Left lobe of liver (tissue), 2 donors: ENCODE measurements at regions not wholly inside any gene's neighbourhood (a gene's known extent, or its start where the extent isn't known, plus 50 kb on each side); places are given as distances from the start of the nearest gene placed in this dataset.
"Not testable (repeated sequence)": the region's sequence is repeated elsewhere in the genome, so short reads cannot be mapped to it uniquely, and the experiment has no call there.

ENCODE experiments used
- ATAC-seq: fragments of 200-7000 bp; cut with Tn5 transposase; one replicate; pipeline ENCODE4 v1.9.1; 2020; ENCODE audit warnings: mild to moderate bottlenecking, moderate library complexity
- DNase-seq: peaks from one replicate; pipeline ENCODE4 v3.0.0-alpha.2; 2020; ENCODE audit warnings: low spot score
- donor health status: DM: no; HTN: no; CAD: no; lungs with moderate emphysema.
- donor health status: DM: no; HTN: yes; CAD: no.

- peak; percentile 38 for ATAC-seq
These were observed 128.5 kb upstream of the LRIG1 start for GRCh38 chr3:66629150-66629981.

GRCh38 chr3:66629982-66630368 is 129.2 kb upstream of the LRIG1 start:
- ATAC-seq (no peak), DNase-seq (no peak)

More at GRCh38 chr3:66629150-66629981, 128.5 kb upstream of the LRIG1 start:
- no peak for DNase-seq

- DNase-seq (no peak), ATAC-seq (no peak)
These were observed 132.9 kb upstream of the LRIG1 start for GRCh38 chr3:66633402-66634381.

- DNase-seq = no peak
- ATAC-seq = no peak
These were observed 137.9 kb upstream of the LRIG1 start for GRCh38 chr3:66638717-66639116.

GRCh38 chr3:66639809-66640356 is 139.1 kb upstream of the LRIG1 start:
- ATAC-seq = no peak
- no peak for DNase-seq

GRCh38 chr3:66642019-66642418 is 141.2 kb upstream of the LRIG1 start:
- no peak for DNase-seq
- no peak for ATAC-seq

- DNase-seq = no peak
- ATAC-seq = no peak
These were observed 141.7 kb upstream of the LRIG1 start for GRCh38 chr3:66642484-66642883.

GRCh38 chr3:66644549-66644948 is 143.7 kb upstream of the LRIG1 start:
- DNase-seq = no peak
- no peak for ATAC-seq

GRCh38 chr3:66648975-66649374 is 148.2 kb upstream of the LRIG1 start:
- no peak for DNase-seq
- ATAC-seq = no peak

GRCh38 chr3:66651520-66651919 is 150.7 kb upstream of the LRIG1 start:
- ATAC-seq, DNase-seq: not testable (repeated sequence)

GRCh38 chr3:66652100-66652499 is 151.3 kb upstream of the LRIG1 start:
- ATAC-seq, DNase-seq: not testable (repeated sequence)

- DNase-seq (no peak), ATAC-seq (peak; percentile 27)
These were observed 154.2 kb upstream of the LRIG1 start for GRCh38 chr3:66655044-66655443.

GRCh38 chr3:66655671-66656070 is 154.8 kb upstream of the LRIG1 start:
- peak; percentile 92 for ATAC-seq
- peak; percentile 73 for DNase-seq

GRCh38 chr3:66656609-66657008 is 155.8 kb upstream of the LRIG1 start:
- DNase-seq (no peak), ATAC-seq (no peak)

GRCh38 chr3:66659056-66659455 is 158.2 kb upstream of the LRIG1 start:
- no peak for DNase-seq
- ATAC-seq = peak; percentile 75

GRCh38 chr3:66661628-66662027 is 160.8 kb upstream of the LRIG1 start:
- ATAC-seq (no peak), DNase-seq (no peak)

GRCh38 chr3:66662894-66663293 is 162.1 kb upstream of the LRIG1 start:
- DNase-seq = no peak
- no peak for ATAC-seq

- DNase-seq = no peak
- ATAC-seq = no peak
These were observed 164.3 kb upstream of the LRIG1 start for GRCh38 chr3:66665021-66665695.

GRCh38 chr3:66666362-66666761 is 165.5 kb upstream of the LRIG1 start:
- no peak for DNase-seq
- no peak for ATAC-seq

GRCh38 chr3:66667263-66667662 is 166.4 kb upstream of the LRIG1 start:
- DNase-seq (no peak), ATAC-seq (no peak)

GRCh38 chr3:66671291-66671690 is 170.5 kb upstream of the LRIG1 start:
- ATAC-seq (no peak), DNase-seq (no peak)
